Cardiac muscle cell (in vitro differentiated cells and primary cell): ENCODE measurements at regions not wholly inside any gene's neighbourhood (a gene's known extent, or its start where the extent isn't known, plus 50 kb on each side); places are given as distances from the start of the nearest gene placed in this dataset.
A peak's percentile ranks its signal among the peaks of the same experiment; 100 is the strongest.

Source experiments
- DNase-seq, 2 donors: peaks; one replicate each; pipeline versions ENCODE4 v3.0.0 to v3.0.0-alpha.2; 2010 to 2017; ENCODE audit warnings: low read depth in 1 of 2, low spot score in 1 of 2
- H3K27ac ChIP-seq: fragments of 200-600 bp; sonication (generic); 2 replicates; pipeline ENCODE4 v1.5.1; 2016
- H3K27me3 ChIP-seq: fragments of 200-600 bp; sonication (generic); 2 replicates; pipeline ENCODE4 v1.6.0; 2016; ENCODE audit warnings: control low read depth
- H3K36me3 ChIP-seq: fragments of 200-600 bp; sonication (generic); 2 replicates; pipeline ENCODE4 v1.5.1; 2016; ENCODE audit warnings: control low read depth
- H3K4me1 ChIP-seq: fragments of 200-600 bp; sonication (generic); 2 replicates; pipeline ENCODE4 v1.8.1; 2017; ENCODE audit warnings: low read depth, mild to moderate bottlenecking, mixed run types
- H3K4me3 ChIP-seq: fragments of 200-600 bp; sonication (generic); 2 replicates; pipeline ENCODE4 v1.5.1; 2016; ENCODE audit warnings: mild to moderate bottlenecking
- H3K9me3 ChIP-seq: fragments of 200-600 bp; sonication (generic); 2 replicates; pipeline ENCODE4 v1.5.1; 2017; ENCODE audit warnings: low read depth, mild to moderate bottlenecking, control low read depth
- TF ChIP-seq, protein P1 (sequence below): IDR thresholded peaks from 2 replicates; pipeline ENCODE4 v1.5.1; 2012; ENCODE audit warnings: low read depth, mild to moderate bottlenecking, low read length

DNA sequence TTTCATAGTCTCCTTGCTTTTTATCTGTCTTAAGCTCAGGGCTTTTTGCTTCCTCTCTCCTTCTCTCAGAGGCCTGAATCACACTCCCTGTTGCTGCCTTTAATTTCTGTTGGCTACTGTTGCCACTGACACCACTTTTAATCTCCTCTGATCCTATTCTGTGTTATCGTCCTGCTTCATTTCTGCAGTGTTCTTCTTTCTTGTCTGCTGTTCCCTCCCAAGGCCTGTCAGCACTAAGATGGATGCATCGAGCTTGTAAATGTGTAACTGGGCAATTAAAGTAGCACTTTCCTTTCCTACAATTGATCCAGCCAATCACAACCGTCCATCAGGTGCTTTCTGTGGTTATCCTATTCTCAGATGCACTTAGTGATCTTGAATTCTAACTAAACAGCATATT is 71.3 kb upstream of the VEPH1 start:
- Histone ChIP-seq H3K27ac (no peak overlapping the region), H3K4me1 (peaks cover 5% of the 10 kb centered on the region), H3K36me3 (no peaks in the 10 kb centered on the region), H3K27me3 (no peaks in the 10 kb centered on the region), H3K9me3 (no peaks in the 10 kb centered on the region), H3K4me3 (no peak overlapping the region)
- TF ChIP-seq, protein P1, sequence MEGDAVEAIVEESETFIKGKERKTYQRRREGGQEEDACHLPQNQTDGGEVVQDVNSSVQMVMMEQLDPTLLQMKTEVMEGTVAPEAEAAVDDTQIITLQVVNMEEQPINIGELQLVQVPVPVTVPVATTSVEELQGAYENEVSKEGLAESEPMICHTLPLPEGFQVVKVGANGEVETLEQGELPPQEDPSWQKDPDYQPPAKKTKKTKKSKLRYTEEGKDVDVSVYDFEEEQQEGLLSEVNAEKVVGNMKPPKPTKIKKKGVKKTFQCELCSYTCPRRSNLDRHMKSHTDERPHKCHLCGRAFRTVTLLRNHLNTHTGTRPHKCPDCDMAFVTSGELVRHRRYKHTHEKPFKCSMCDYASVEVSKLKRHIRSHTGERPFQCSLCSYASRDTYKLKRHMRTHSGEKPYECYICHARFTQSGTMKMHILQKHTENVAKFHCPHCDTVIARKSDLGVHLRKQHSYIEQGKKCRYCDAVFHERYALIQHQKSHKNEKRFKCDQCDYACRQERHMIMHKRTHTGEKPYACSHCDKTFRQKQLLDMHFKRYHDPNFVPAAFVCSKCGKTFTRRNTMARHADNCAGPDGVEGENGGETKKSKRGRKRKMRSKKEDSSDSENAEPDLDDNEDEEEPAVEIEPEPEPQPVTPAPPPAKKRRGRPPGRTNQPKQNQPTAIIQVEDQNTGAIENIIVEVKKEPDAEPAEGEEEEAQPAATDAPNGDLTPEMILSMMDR: no peak
- no peak for DNase-seq

DNA sequence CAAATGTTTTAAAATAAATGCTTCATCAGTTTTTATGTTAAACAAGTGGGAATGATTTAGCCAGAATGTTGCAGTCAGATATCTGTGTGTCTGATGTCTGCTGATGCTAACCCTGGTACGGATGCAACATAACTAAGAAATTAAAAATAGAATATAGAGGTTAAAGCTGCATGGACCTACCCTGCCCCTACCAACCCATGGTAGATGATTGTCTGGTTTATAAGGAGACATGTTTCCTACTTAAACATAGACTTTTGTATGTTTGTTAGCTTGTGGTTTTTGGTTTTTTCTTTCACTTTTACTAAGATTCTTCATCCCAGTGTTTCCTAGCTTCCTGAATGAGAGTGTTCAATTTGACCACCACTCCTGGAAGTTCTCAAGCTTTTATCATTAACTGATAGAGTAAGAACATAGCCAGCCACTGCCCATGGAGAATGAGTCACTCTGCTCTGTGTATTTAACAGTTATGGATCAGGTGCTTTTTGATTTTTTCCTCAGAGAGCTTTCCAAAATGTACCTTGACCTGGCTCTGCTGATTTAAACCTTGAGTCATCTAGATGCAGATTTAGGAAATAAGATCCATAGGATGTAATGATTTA is 70.7 kb upstream of the VEPH1 start:
- Histone ChIP-seq H3K4me3 (no peak overlapping the region), H3K27me3 (no peaks in the 10 kb centered on the region), H3K36me3 (no peaks in the 10 kb centered on the region), H3K9me3 (no peaks in the 10 kb centered on the region), H3K27ac (no peak overlapping the region), H3K4me1 (peaks cover 5% of the 10 kb centered on the region)
- TF ChIP-seq, protein P1: no peak
- peak in 1 of 2 donors; percentile 46 for DNase-seq

- Histone ChIP-seq H3K27ac (no peak overlapping the region), H3K27me3 (no peaks in the 10 kb centered on the region), H3K9me3 (no peaks in the 10 kb centered on the region), H3K36me3 (no peaks in the 10 kb centered on the region), H3K4me3 (no peak overlapping the region), H3K4me1 (peaks cover 5% of the 10 kb centered on the region)
- TF ChIP-seq, protein P1: no peak
- DNase-seq: peak in 1 of 2 donors; percentile 89
Observed at GRCh38 chr3:157573281-157573680, 70.1 kb upstream of the VEPH1 start.

DNA sequence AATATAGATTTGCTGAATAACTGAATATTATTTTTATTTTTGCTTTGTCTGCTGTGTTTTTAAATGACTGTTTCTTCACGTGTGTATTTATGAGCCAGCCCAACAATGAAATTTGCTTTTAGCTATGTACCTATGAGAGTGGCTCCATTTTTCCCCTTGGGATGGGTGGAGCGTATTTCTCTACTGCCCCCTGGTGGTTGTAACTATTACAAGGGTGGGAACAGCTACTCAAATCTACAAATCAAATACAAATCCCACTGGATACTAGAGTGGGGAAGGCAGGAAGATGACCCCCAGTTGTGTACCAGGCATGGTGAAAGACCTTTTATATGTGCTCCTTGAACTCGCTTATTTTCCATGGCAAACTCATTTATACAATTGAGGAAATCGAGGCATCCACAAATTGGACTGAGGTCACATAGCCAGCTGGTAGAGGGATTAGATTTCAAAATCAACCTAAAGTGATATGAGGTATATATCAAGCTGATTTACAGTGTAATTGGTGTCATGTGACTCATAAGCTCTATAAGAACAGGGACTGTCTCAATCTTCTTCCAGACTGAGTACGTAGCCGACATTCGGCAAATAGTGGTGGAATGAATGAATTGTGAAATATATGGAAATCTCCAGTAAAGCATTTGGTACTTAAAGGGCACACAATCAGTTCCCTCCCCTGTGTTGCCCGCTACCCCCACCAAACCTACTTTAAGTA is 69.5 kb upstream of the VEPH1 start:
- peaks cover 5% of the 10 kb centered on the region for H3K4me1 ChIP-seq
- no peaks in the 10 kb centered on the region for H3K9me3 ChIP-seq
- no peaks in the 10 kb centered on the region for H3K27me3 ChIP-seq
- TF ChIP-seq, protein P1: peak; percentile 84
- no peaks in the 10 kb centered on the region for H3K36me3 ChIP-seq
- H3K27ac ChIP-seq: no peak overlapping the region
- no peak overlapping the region for H3K4me3 ChIP-seq
- peak; percentile 73 to 82 for DNase-seq

DNA sequence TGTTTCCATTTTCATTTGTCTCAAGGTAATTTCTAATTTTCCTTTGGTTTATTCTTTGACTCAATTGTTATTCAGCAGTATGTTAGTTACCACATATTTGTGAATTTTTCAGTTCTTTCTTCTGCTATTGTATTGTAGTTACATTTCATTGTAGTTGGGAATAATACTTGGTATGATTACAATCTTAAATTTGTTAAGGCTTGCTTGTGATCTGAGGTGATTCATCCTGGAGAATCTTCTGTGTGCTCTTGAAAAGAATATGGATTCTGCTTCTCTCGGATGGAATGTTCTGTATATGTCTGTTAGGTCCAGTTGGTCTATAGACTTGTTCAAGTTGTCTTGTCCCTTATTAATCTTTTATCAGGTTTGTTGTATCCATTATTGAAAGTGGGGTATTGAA is 63.4 kb upstream of the VEPH1 start:
- Histone ChIP-seq H3K4me3 (no peak overlapping the region), H3K27me3 (no peaks in the 10 kb centered on the region), H3K9me3 (no peaks in the 10 kb centered on the region), H3K36me3 (no peaks in the 10 kb centered on the region), H3K27ac (no peak overlapping the region), H3K4me1 (no peaks in the 10 kb centered on the region)
- no peak for DNase-seq
- TF ChIP-seq, protein P1: no peak
